ENCODE measurements at regions not wholly inside any gene's neighbourhood (a gene's known extent, or its start where the extent isn't known, plus 50 kb on each side); places are given as distances from the start of the nearest gene placed in this dataset.

- TF ChIP-seq CTCF (conservative IDR thresholded peaks at IDR 0.05; ENCODE audit: low read depth, low read length) (no peak), EZH2 (IDR thresholded peaks at IDR 0.05; ENCODE audit: low read length, unreplicated experiment) (no peak)
Observed at GRCh38 chr1:8213676-8214075, 104.2 kb upstream of the SLC45A1 start.
